ENCODE measurements at regions not wholly inside any gene's neighbourhood (a gene's known extent, or its start where the extent isn't known, plus 50 kb on each side); places are given as distances from the start of the nearest gene placed in this dataset.

- TF ChIP-seq CTCF (conservative IDR thresholded peaks at IDR 0.05): no peak
- no peak overlapping the region for H3K27ac ChIP-seq
Observed at GRCh38 chr2:220046507-220046906, 419.1 kb downstream of the SLC4A3 start.

GRCh38 chr2:220051716-220052115 is 424.3 kb downstream of the SLC4A3 start:
- no peak overlapping the region for H3K27ac ChIP-seq
- no peak for TF ChIP-seq CTCF (conservative IDR thresholded peaks at IDR 0.05)

GRCh38 chr2:220053919-220054318 is 426.5 kb downstream of the SLC4A3 start:
- no peak overlapping the region for H3K27ac ChIP-seq
- no peak; the same call in 1 of the 2 replicates for TF ChIP-seq CTCF (conservative IDR thresholded peaks at IDR 0.05)

GRCh38 chr2:220057391-220057790 is 430.0 kb downstream of the SLC4A3 start:
- no peak for TF ChIP-seq CTCF (conservative IDR thresholded peaks at IDR 0.05)
- no peak overlapping the region for H3K27ac ChIP-seq

GRCh38 chr2:220057916-220058315 is 430.5 kb downstream of the SLC4A3 start:
- no peak for TF ChIP-seq CTCF (conservative IDR thresholded peaks at IDR 0.05)
- H3K27ac ChIP-seq: no peak overlapping the region

GRCh38 chr2:220064111-220065030 is 436.9 kb downstream of the SLC4A3 start:
- no peak overlapping the region for H3K27ac ChIP-seq
- no peak for TF ChIP-seq CTCF (conservative IDR thresholded peaks at IDR 0.05)

GRCh38 chr2:220065581-220065980 is 438.2 kb downstream of the SLC4A3 start:
- TF ChIP-seq CTCF (conservative IDR thresholded peaks at IDR 0.05): no peak
- H3K27ac ChIP-seq: no peak overlapping the region

Measured in VCaP (cell line).